GM23338 (cell line): ENCODE measurements at regions not wholly inside any gene's neighbourhood (a gene's known extent, or its start where the extent isn't known, plus 50 kb on each side); places are given as distances from the start of the nearest gene placed in this dataset.

Experiments
- ATAC-seq: fragments of 200-7000 bp; cut with Tn5 transposase; 3 replicates; pipeline ENCODE4 v1.9.1; 2020
- DNase-seq: peaks from one replicate; pipeline ENCODE4 v3.0.0-alpha.2; 2015; ENCODE audit warnings: low spot score
- H2AFZ ChIP-seq: fragments of 200-600 bp; sonication (generic); 2 replicates; pipeline ENCODE4 v1.8.0; 2016; ENCODE audit warnings: antibody characterized with exemption, mild to moderate bottlenecking, moderate library complexity
- H3F3A ChIP-seq: fragments of 200-600 bp; sonication (generic); replicated peaks from 2 replicates; pipeline ENCODE4 v1.8.0; 2017; ENCODE audit warnings: antibody characterized with exemption, mixed run types, low read depth
- H3K27ac ChIP-seq: fragments of 200-600 bp; sonication (generic); 2 replicates; pipeline ENCODE4 v1.6.1; 2016; ENCODE audit warnings: low read depth
- H3K27me3 ChIP-seq: fragments of 200-600 bp; sonication (generic); 2 replicates; pipeline ENCODE4 v1.8.0; 2016; ENCODE audit warnings: mild to moderate bottlenecking, mixed run types, moderate library complexity; ENCODE audit not compliant: insufficient read depth
- H3K36me3 ChIP-seq: fragments of 200-600 bp; sonication (generic); 2 replicates; pipeline ENCODE4 v1.8.0; 2016; ENCODE audit warnings: mild to moderate bottlenecking; ENCODE audit not compliant: insufficient read depth
- H3K4me1 ChIP-seq: fragments of 200-600 bp; sonication (generic); 2 replicates; pipeline ENCODE4 v1.8.0; 2016; ENCODE audit warnings: mild to moderate bottlenecking, moderate library complexity; ENCODE audit not compliant: insufficient read depth
- H3K4me2 ChIP-seq: fragments of 200-600 bp; sonication (generic); 2 replicates; pipeline ENCODE4 v1.7.1; 2017; ENCODE audit warnings: mixed run types
- H3K4me3 ChIP-seq: fragments of 200-600 bp; sonication (generic); 2 replicates; pipeline ENCODE4 v1.6.1; 2016; ENCODE audit warnings: mixed run types
- H3K79me2 ChIP-seq: fragments of 200-600 bp; sonication (generic); replicated peaks from 2 replicates; pipeline ENCODE4 v1.8.0; 2017; ENCODE audit warnings: mild to moderate bottlenecking; ENCODE audit not compliant: insufficient read depth
- H3K9me2 ChIP-seq: fragments of 200-600 bp; sonication (generic); 2 replicates; pipeline ENCODE4 v1.8.0; 2017; ENCODE audit not compliant: insufficient read depth
- H4K20me1 ChIP-seq: fragments of 200-600 bp; sonication (generic); replicated peaks from 2 replicates; pipeline ENCODE4 v1.8.0; 2017; ENCODE audit warnings: mild to moderate bottlenecking; ENCODE audit not compliant: insufficient read depth
- H3K27ac Mint-ChIP-seq: 2 replicates; pipeline ENCODE4 v1.8.0; 2020; ENCODE audit warnings: inconsistent platforms, mild to moderate bottlenecking, moderate library complexity, mixed read lengths
- H3K27me3 Mint-ChIP-seq: 3 replicates; pipeline ENCODE4 v1.8.0; 2022; ENCODE audit warnings: low read depth, mild to moderate bottlenecking, moderate library complexity, mixed read lengths, inconsistent platforms; ENCODE audit not compliant: insufficient read depth, poor library complexity
- H3K36me3 Mint-ChIP-seq: 3 replicates; pipeline ENCODE4 v1.8.0; 2021; ENCODE audit warnings: low read depth, mild to moderate bottlenecking, inconsistent platforms, moderate library complexity, mixed read lengths
- H3K4me1 Mint-ChIP-seq: 3 replicates; pipeline ENCODE4 v1.8.0; 2020; ENCODE audit warnings: mild to moderate bottlenecking, inconsistent platforms, mixed read lengths
- H3K4me3 Mint-ChIP-seq: 3 replicates; pipeline ENCODE4 v1.8.0; 2021; ENCODE audit warnings: moderate library complexity, mild to moderate bottlenecking, inconsistent platforms, mixed read lengths
- H3K9me3 Mint-ChIP-seq: 3 replicates; pipeline ENCODE4 v1.8.0; 2020; ENCODE audit warnings: moderate library complexity, mild to moderate bottlenecking, inconsistent platforms, mixed read lengths
- CREB1 ChIP-seq: fragments of 250-450 bp; sonication (Bioruptor Pico); IDR thresholded peaks from 2 replicates; pipeline ENCODE4 v1.5.0; 2020; ENCODE audit warnings: low read depth, mild to moderate bottlenecking, moderate library complexity
- CTCF ChIP-seq, 2 experiments: fragments of 200-600 bp in 1 of 2; sonication (generic) in 1 of 2; conservative IDR thresholded peaks; 2 replicates each; pipeline versions ENCODE4 v1.5.1 to v1.6.1; 2016 to 2017; ENCODE audit warnings: antibody characterized with exemption in 2 of 2, low read depth in 2 of 2, mild to moderate bottlenecking in 2 of 2, moderate library complexity in 1 of 2
- ETS1 ChIP-seq: IDR thresholded peaks from 2 replicates; pipeline ENCODE4 v1.6.1; 2016; ENCODE audit warnings: antibody characterized with exemption
- EZH2 ChIP-seq: fragments of 200-600 bp; sonication (generic); IDR thresholded peaks from one replicate; pipeline ENCODE4 v1.8.0; 2017; ENCODE audit warnings: antibody characterized with exemption, mild to moderate bottlenecking, low read depth; ENCODE audit not compliant: unreplicated experiment
- EZH2phosphoT487 ChIP-seq: fragments of 200-600 bp; sonication (generic); IDR thresholded peaks from one replicate; pipeline ENCODE4 v1.8.1; 2018; ENCODE audit warnings: antibody characterized with exemption; ENCODE audit not compliant: unreplicated experiment
- JUNB ChIP-seq: IDR thresholded peaks from one replicate; pipeline ENCODE4 v1.6.1; 2016; ENCODE audit warnings: antibody characterized with exemption; ENCODE audit not compliant: unreplicated experiment
- NANOG ChIP-seq: IDR thresholded peaks from 2 replicates; pipeline ENCODE4 v1.6.1; 2016; ENCODE audit warnings: antibody characterized with exemption, borderline replicate concordance
- POLR2AphosphoS5 ChIP-seq: IDR thresholded peaks from 2 replicates; pipeline ENCODE4 v1.6.1; 2016; ENCODE audit warnings: antibody characterized with exemption, low read depth
- REST ChIP-seq: IDR thresholded peaks from one replicate; pipeline ENCODE4 v1.6.1; 2018; ENCODE audit warnings: antibody characterized with exemption; ENCODE audit not compliant: unreplicated experiment
- STAT1 ChIP-seq: IDR thresholded peaks from one replicate; pipeline ENCODE4 v1.6.1; 2016; ENCODE audit warnings: antibody characterized with exemption; ENCODE audit not compliant: unreplicated experiment
- ZNF114 ChIP-seq: fragments of 250-450 bp; sonication (Bioruptor Pico); IDR thresholded peaks from 2 replicates; pipeline ENCODE4 v1.5.0; 2020; ENCODE audit warnings: mild to moderate bottlenecking, moderate library complexity
- ZNF331 ChIP-seq: fragments of 250-450 bp; sonication (Bioruptor Pico); IDR thresholded peaks from 2 replicates; pipeline ENCODE4 v1.5.0; 2020; ENCODE audit warnings: low read depth, mild to moderate bottlenecking, moderate library complexity
- ZNF462 ChIP-seq: fragments of 250-450 bp; sonication (Bioruptor Pico); IDR thresholded peaks from 2 replicates; pipeline ENCODE4 v1.5.0; 2020; ENCODE audit warnings: mild to moderate bottlenecking, moderate library complexity

GRCh38 chr6:48916607-48917006, 546.4 kb downstream of the MMUT start:
- H3K4me3 ChIP-seq = no peak overlapping the region
- no peaks in the 10 kb centered on the region for H3K27me3 Mint-ChIP-seq
- peaks cover 3% of the 10 kb centered on the region; the same call in 1 of the 3 replicates for H3K9me3 Mint-ChIP-seq
- peaks cover 21% of the 10 kb centered on the region for H3K4me1 ChIP-seq
- no peak for TF ChIP-seq NANOG
- no peak for TF ChIP-seq POLR2AphosphoS5
- TF ChIP-seq ZNF331 (CRISPR knock-in tag) = no peak
- TF ChIP-seq ZNF114 (CRISPR knock-in tag) = no peak
- no peak for TF ChIP-seq EZH2
- no peak for TF ChIP-seq ETS1
- TF ChIP-seq EZH2phosphoT487 = no peak
- no peak for TF ChIP-seq CTCF (conservative IDR thresholded peaks at IDR 0.05; ENCODE audit: low read depth in 2 of 2)
- TF ChIP-seq JUNB = no peak
- TF ChIP-seq REST = no peak
- no peak for TF ChIP-seq ZNF462
- no peak for TF ChIP-seq STAT1
- no peak for TF ChIP-seq CREB1
- no peaks in the 10 kb centered on the region for H3K79me2 ChIP-seq
- H3K4me2 ChIP-seq = no peak overlapping the region
- peak overlapping the region; percentile 64; the same call in 1 of the 2 replicates for H3K27ac Mint-ChIP-seq
- no peak overlapping the region for H3K4me3 Mint-ChIP-seq
- no peaks in the 10 kb centered on the region for H3K27me3 ChIP-seq
- DNase-seq (no peak), ATAC-seq (no peak)
- no peaks in the 10 kb centered on the region for H4K20me1 ChIP-seq
- H3K36me3 Mint-ChIP-seq = peaks cover 7% of the 10 kb centered on the region; the same call in 2 of the 3 replicates
- peaks cover 23% of the 10 kb centered on the region for H3K4me1 Mint-ChIP-seq
- no peak overlapping the region for H3K27ac ChIP-seq
- no peaks in the 10 kb centered on the region for H3F3A ChIP-seq
- H3K36me3 ChIP-seq = no peaks in the 10 kb centered on the region
- 0 out of 2 replicates have a peak, but pooled peaks cover 7% of the 10 kb centered on the region for H3K9me2 ChIP-seq
- no peak overlapping the region for H2AFZ ChIP-seq
